ENCODE measurements at regions not wholly inside any gene's neighbourhood (a gene's known extent, or its start where the extent isn't known, plus 50 kb on each side); places are given as distances from the start of the nearest gene placed in this dataset.

DNA sequence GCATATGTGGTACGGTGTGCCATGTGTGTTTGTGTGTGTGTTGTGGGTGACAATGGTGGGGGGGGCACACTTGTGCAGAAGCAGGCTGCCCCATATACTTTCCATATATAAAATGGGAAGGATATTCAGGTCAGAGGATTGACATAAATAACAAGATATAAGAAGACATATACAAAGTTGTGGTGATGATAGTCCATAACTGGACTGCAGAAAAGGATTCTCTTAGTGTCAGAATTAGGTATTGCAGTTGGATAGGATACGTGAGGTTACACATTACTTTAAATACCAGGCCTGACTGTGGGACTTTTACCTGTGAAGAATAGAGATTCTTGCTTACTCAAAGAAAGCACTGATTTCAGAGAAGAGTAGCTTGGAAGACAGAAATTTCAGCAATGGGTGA, 1260.3 kb downstream of the EPHA7 start:
- Histone ChIP-seq H3K4me3 (no peak overlapping the region), H3K27me3 (ENCODE audit: insufficient read depth, low read depth) (no peaks in the 10 kb centered on the region), H2AFZ (no peak overlapping the region), H4K20me1 (ENCODE audit: insufficient read depth) (no peaks in the 10 kb centered on the region), H3K4me1 (replicated peaks; ENCODE audit: insufficient read depth) (no peaks in the 10 kb centered on the region), H3F3A (ENCODE audit: insufficient read depth, low read depth) (no peaks in the 10 kb centered on the region), H3K27ac (no peak overlapping the region), H3K9me2 (ENCODE audit: insufficient read depth) (no peaks in the 10 kb centered on the region), H3K9me3 (ENCODE audit: insufficient read depth, low read depth) (no peaks in the 10 kb centered on the region), H3K36me3 (ENCODE audit: low read depth) (no peaks in the 10 kb centered on the region), H3K79me2 (ENCODE audit: low read depth) (no peaks in the 10 kb centered on the region), H3K4me2 (no peak overlapping the region)
- BruUV-seq (replicated peaks): no TSS peak
- no peak for TF ChIP-seq EZH2 (IDR thresholded peaks at IDR 0.05; ENCODE audit: low read depth)
- no peak for TF ChIP-seq CTCF (conservative IDR thresholded peaks at IDR 0.05)
- intact Hi-C loops (cut with micrococcal nuclease; ENCODE audit: unreplicated experiment): no loop called here
- CTCF ChIA-PET: no interaction called here
- POLR2A ChIA-PET (ENCODE audit: unreplicated experiment): no interaction called here
- DNase-seq: no peak

DNA sequence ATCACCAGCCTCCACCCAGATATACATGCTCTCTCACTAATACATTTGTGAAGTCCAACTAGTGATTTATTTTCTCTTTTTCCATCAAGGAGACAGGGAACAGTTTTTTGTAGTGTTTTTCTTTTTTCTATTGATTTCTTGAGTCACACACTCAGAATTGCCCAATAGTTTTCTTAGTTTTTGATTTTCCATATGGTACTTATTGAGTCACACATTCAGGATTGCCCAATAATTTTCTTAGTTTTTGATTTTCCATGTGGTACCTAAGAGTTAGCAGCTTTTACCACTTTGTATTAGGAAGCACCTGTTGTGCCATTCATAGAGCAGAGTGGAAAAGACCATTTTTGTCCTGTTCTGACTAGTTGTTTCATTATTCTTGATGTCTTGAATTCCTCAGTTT, 1268.8 kb downstream of the EPHA7 start:
- no peaks in the 10 kb centered on the region for H3F3A ChIP-seq (ENCODE audit: insufficient read depth, low read depth)
- intact Hi-C loops (cut with micrococcal nuclease; ENCODE audit: unreplicated experiment): no loop called here
- H3K79me2 ChIP-seq (ENCODE audit: low read depth): no peaks in the 10 kb centered on the region
- H3K9me3 ChIP-seq (ENCODE audit: insufficient read depth, low read depth): no peaks in the 10 kb centered on the region
- no peaks in the 10 kb centered on the region for H3K9me2 ChIP-seq (ENCODE audit: insufficient read depth)
- no peak for DNase-seq
- H2AFZ ChIP-seq: no peak overlapping the region
- no peaks in the 10 kb centered on the region for H3K4me1 ChIP-seq (replicated peaks; ENCODE audit: insufficient read depth)
- no peak overlapping the region for H3K4me2 ChIP-seq
- no peak overlapping the region for H3K4me3 ChIP-seq
- no peak overlapping the region for H3K27ac ChIP-seq
- H3K27me3 ChIP-seq (ENCODE audit: insufficient read depth, low read depth): no peaks in the 10 kb centered on the region
- CTCF ChIA-PET: no interaction called here
- BruUV-seq (replicated peaks): no TSS peak
- POLR2A ChIA-PET (ENCODE audit: unreplicated experiment): no interaction called here
- TF ChIP-seq EZH2 (IDR thresholded peaks at IDR 0.05; ENCODE audit: low read depth) (no peak), CTCF (conservative IDR thresholded peaks at IDR 0.05) (no peak)
- H4K20me1 ChIP-seq (ENCODE audit: insufficient read depth): no peaks in the 10 kb centered on the region
- no peaks in the 10 kb centered on the region for H3K36me3 ChIP-seq (ENCODE audit: low read depth)

GRCh38 chr6:92147246-92147645, 1272.1 kb downstream of the EPHA7 start:
- POLR2A ChIA-PET (ENCODE audit: unreplicated experiment): no interaction called here

More at GRCh38 chr6:92147246-92147645, 1272.1 kb downstream of the EPHA7 start:
- Histone ChIP-seq H3K4me2 (no peak overlapping the region), H3K4me3 (no peak overlapping the region), H2AFZ (no peak overlapping the region), H3F3A (ENCODE audit: insufficient read depth, low read depth) (no peaks in the 10 kb centered on the region), H3K27ac (no peak overlapping the region), H3K9me3 (ENCODE audit: insufficient read depth, low read depth) (no peaks in the 10 kb centered on the region), H3K4me1 (replicated peaks; ENCODE audit: insufficient read depth) (no peaks in the 10 kb centered on the region), H3K36me3 (ENCODE audit: low read depth) (no peaks in the 10 kb centered on the region), H4K20me1 (ENCODE audit: insufficient read depth) (no peaks in the 10 kb centered on the region), H3K27me3 (ENCODE audit: insufficient read depth, low read depth) (no peaks in the 10 kb centered on the region), H3K79me2 (ENCODE audit: low read depth) (no peaks in the 10 kb centered on the region), H3K9me2 (ENCODE audit: insufficient read depth) (no peaks in the 10 kb centered on the region)
- TF ChIP-seq EZH2 (IDR thresholded peaks at IDR 0.05; ENCODE audit: low read depth) (no peak), CTCF (conservative IDR thresholded peaks at IDR 0.05) (no peak)
- no TSS peak for BruUV-seq (replicated peaks)
- DNase-seq: no peak
- intact Hi-C loops (cut with micrococcal nuclease; ENCODE audit: unreplicated experiment): no loop called here
- CTCF ChIA-PET: no interaction called here
